ENCODE measurements at regions not wholly inside any gene's neighbourhood (a gene's known extent, or its start where the extent isn't known, plus 50 kb on each side); places are given as distances from the start of the nearest gene placed in this dataset.

DNA sequence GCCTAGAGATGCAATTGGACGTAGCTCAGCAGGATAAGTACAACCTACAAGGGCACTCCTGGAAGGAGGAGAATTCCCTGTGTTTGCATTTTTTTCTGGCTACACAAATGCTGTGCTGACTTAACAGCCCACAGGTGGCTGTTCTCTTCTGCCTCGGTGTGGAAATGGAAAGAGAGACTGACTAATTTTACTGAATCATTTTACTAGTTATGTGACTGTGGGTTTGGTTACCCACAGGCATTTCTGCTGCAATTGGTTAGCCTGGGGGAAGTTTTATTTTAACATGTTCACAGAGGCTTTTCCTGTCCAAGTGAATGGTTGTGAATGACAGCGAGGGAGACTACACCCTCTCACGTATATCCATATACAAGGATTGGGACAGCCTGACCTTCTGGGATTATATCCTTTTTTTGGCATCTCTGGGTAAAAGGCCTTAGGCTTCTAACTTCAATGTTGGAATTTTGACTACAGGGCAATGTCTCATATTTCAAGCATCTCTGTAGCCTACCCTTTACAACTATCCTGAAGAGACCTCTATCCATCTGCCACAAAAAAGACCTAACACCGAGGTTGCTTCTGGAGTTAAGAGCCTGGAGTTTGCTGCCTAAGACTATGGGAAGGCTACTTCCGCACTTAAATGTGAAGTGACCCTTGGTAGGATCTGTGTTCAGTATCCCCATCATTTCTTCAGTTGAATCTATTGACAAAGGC lies 67.2 kb upstream of the TP63 start:
- DNase-seq = peak; percentile 24 to 38

DNA sequence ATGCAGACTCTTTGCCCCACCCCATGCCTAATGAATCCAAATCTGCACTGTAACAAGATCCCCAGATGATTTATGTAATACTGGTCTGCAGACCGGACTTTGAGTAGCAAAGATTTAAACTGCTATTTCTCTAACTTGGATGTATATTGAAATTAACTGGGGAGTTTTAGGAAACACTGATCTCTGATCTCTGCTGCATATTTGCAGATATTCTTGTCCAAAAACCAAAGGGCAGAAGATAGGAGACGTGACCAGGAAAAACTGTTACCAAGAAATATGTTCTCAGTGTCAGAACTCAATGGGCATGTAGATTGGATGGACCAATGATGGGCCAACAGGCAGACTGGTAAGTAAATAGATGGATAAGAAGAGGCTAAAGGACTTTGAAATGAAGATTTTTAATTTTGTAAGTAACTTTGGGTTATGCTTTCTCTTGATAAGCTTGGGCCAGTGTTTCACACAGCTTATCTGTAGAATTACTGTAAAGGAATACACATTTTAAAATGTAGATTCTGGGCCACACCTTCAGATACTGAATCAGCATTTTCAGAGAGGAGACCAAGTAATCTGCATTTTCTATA lies 64.5 kb upstream of the TP63 start:
- no peak for DNase-seq

- DNase-seq = no peak
Observed at GRCh38 chr3:189567322-189567721, 63.9 kb upstream of the TP63 start.

DNA sequence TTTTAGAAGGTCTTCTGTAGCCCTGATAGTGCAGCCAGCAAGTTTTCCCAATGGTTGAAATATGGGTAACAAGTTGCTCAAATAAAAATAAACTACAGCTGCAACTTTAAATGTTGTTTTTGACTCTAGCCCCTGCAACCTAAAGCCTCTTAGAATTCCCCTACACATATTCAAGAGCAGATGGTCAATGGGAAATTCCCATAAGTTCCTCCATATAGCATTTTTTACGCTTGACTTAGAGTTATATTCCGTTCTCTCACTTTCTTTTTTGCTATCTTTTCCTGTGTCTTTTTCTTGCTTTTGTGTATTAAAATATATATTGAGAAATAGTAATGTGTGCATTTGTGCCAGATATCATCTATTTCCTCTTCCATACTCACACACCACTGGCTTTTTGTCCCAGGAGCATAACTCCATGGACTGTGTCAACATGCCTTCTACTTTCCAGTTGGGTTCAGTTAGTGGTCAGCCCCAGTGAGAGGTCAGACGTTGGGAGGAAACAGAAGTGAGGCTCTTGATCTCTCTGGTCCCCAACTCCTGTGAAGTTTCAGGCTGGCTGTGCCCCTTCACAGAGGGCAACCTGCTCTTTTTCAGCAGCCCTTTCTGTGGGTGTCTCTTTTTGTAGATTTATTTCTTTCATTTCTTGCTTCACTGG lies 63.3 kb upstream of the TP63 start:
- no peak for DNase-seq

DNA sequence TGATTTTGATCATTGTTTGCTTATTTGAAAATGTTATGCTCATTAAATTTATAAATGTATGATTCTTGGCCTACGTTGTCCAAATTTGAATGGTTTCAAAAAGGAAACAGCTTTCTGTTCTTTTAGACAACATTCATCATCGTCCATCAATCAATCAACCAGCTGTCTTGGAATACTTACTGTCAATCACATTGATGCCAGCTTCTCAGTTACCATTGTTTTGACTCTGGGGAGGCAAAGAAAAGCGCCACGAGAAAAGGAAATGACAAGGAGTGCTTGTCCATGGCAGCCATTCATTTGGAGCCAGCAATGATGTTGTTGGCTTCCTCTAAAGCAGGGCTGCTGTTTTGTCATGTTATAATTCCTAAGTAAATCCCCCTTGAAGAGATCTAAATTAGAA lies 62.2 kb upstream of the TP63 start:
- DNase-seq = no peak

GRCh38 chr3:189569473-189569872 lies 61.7 kb upstream of the TP63 start:
- no peak for DNase-seq

DNA sequence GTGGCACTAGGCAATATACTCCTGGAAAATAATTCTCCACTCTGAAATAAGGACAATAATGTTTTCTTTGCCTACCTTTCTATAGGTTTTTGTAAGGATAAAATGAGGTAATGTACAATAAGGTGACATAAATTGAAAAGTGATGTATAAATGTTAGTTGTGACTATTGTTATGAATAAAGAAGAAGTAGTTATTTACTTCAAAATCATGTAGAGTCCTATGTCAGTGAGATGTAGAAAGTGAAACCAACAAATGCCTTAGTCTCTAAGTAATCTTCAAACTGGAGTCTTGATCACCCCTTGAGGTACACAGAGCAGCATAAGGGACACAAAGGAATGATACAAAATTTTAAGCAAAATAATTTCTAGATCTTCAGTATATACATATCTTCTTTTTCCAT lies 60.3 kb upstream of the TP63 start:
- no peak for DNase-seq

- DNase-seq = no peak
Observed at GRCh38 chr3:189572249-189572648, 58.9 kb upstream of the TP63 start.

DNA sequence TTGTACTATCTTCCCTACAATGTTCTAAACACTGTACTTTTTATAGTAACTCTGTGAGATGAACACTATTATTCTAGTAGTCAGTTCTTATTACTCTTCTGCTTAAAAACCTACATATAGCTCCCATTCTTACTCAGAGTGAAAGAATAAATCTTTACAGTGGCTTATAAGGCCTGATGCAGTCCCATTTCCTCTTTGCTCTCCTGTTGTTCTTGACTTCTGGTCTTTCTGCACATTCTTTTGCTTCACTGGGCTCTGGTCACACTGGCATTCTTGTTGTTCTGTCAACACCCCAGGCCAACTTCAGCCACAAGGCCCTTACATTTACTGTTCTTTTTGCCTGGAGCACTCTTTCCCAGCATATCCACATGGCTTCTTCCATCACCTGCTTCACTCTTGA lies 58.2 kb upstream of the TP63 start:
- DNase-seq = no peak

GRCh38 chr3:189576486-189576885 lies 54.7 kb upstream of the TP63 start:
- no peak for DNase-seq

- no peak for DNase-seq
Observed at GRCh38 chr3:189577050-189577951, 53.9 kb upstream of the TP63 start.

DNA sequence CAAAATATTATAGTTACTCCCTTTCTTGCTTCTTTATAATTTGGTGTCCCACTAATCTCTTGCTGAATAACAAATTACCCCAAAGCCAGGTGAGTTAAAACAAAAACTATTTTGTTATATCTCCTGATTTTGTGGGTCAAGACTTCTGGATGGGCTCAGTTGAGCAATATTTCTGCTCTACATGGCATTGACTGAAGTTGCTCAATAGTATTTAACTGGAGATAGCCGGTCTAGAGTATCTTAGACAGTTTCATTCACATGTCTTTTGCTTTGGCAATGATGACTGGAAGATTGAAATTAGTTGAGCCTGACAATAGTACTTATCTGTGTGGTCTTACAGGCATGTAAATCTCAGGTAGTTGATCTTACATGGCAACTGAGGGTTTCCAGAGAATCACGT lies 51.0 kb upstream of the TP63 start:
- DNase-seq = no peak
